GM21576 (cell line): ENCODE measurements at regions not wholly inside any gene's neighbourhood (a gene's known extent, or its start where the extent isn't known, plus 50 kb on each side); places are given as distances from the start of the nearest gene placed in this dataset.
"Not testable (repeated sequence)": the region's sequence is repeated elsewhere in the genome, so short reads cannot be mapped to it uniquely, and the experiment has no call there.

Experiments used
- ATAC-seq: cut with Tn5 transposase; IDR thresholded peaks from one replicate; pipeline ENCODE4 v1.9.1; 2021; ENCODE audit warnings: mild to moderate bottlenecking, moderate library complexity; ENCODE audit not compliant: unreplicated experiment

DNA sequence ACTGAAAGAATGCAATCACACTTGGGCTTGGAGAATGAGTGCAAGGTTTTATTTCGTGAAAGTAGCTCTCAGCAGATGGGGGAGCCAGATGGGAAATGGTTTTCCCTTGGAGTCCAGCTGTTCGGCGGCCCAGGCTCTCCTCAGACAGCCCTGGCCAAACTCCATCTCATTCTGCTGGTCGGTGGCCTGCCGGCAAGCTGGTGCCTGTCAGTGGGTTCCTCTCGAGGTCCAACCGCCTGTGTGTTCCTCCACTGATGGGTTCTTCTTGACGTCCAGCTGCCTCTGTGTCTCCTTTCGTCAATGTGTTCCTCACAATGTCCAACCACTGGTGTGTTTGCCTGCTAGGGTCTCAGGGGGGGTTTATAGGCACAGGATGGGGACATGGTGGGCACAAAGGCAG is 80.3 kb downstream of the POU3F4 start:
- ATAC-seq: no peak

DNA sequence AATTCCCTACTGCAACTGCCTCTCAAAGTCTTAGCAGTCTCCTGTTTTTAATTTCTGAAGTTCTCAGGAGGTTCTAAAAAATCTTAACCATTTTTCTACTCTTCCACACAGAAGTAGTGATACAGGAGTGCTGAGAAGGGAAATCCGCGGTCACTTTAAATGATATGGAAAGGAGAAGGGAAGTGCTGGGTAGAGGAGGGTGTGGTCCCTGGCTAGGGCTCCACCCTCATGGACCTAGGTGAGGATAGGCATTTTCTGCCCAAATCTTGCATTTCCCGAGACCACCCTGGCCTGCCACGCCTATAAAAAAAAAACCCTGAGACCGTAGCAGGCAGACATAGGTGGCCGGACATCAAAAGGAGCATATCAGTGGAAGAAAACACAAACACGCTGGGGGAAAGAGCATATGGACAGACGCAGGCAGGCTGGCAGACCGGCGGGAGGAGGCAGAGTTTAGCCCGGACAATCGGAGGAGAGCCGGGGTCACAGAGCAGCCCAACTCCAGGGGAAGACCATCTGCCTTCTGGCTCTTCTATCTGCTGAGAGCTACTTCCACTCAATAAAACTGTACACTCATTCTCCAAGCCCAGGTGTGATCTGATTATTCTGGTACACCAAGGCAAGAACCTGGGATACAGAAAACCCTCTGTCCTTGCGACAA is 85.7 kb downstream of the POU3F4 start:
- no peak for ATAC-seq

DNA sequence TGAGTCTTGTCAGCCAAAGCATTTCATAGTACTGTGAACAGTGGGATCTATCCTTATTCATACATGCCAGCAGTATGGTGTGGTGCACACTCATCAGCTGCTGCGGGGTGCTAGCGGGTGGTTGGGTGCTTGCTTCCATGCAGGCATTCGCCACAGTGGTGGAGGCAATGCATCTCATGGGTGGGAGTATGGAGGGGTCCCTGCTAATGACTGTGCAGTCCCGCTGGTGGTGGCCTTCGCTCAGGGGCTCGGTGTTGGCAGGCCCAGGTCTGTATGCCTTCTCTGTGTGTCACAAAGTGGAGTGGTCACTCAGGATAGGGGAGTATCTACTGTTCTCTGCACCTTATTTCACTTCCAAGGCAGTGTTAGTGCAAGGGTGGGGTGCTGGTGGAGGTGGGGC is 122.6 kb downstream of the POU3F4 start:
- ATAC-seq: no peak

DNA sequence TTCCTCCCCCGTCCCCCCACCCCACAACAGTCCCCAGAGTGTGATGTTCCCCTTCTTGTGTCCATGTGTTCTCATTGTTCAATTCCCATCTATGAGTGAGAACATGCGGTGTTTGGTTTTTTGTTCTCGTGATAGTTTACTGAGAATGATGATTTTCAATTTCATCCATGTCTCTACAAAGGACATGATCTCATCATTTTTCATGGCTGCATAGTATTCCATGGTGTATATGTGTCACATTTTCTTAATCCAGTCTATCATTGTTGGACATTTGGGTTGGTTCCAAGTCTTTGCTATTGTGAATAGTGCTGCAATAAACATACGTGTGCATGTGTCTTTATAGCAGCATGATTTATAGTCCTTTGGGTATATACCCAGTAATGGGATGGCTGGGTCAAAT is 141.6 kb downstream of the POU3F4 start:
- not testable (repeated sequence) for ATAC-seq

DNA sequence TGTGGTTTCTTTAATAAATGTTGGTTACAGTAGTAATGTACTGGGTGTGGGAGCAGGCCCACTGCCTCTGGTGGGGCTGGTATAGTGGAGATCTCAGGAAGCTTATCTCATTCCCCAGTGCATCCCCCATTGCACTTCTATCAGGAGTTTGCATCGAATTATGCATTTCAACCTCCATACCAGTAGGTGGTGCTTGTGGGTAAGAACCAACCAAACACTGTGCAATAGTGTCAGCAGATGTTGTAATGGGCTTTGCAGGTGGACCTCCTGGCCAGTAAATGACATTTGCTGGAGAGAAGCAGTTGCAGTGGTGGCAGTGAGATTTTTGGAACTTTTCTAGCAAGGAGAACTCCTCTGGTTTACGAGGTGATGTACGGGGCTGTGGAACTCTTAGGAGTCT is 150.6 kb downstream of the POU3F4 start:
- ATAC-seq: peak; percentile 80
